ENCODE measurements at regions not wholly inside any gene's neighbourhood (a gene's known extent, or its start where the extent isn't known, plus 50 kb on each side); places are given as distances from the start of the nearest gene placed in this dataset.
"Not testable (repeated sequence)": the region's sequence is repeated elsewhere in the genome, so short reads cannot be mapped to it uniquely, and the experiment has no call there.

- DNase-seq = no peak
- in situ Hi-C loops (cut with HindIII; ENCODE audit: low pct_ligation_motif_present, low pct_unique_long_range_greater_than_20kb, low sequenced_read_pairs) = no loop called here
Observed at GRCh38 chr6:11324453-11325015, 92.1 kb upstream of the NEDD9 start.

- in situ Hi-C loops (cut with HindIII; ENCODE audit: low pct_ligation_motif_present, low pct_unique_long_range_greater_than_20kb, low sequenced_read_pairs) = no loop called here
- no peak for DNase-seq
Observed at GRCh38 chr6:11323666-11324452, 91.4 kb upstream of the NEDD9 start.

- in situ Hi-C loops (cut with HindIII; ENCODE audit: low pct_ligation_motif_present, low pct_unique_long_range_greater_than_20kb, low sequenced_read_pairs) = no loop called here
- DNase-seq = no peak
Observed at GRCh38 chr6:11322252-11322885, 89.9 kb upstream of the NEDD9 start.

GRCh38 chr6:11320914-11321597, 88.6 kb upstream of the NEDD9 start:
- DNase-seq = no peak
- in situ Hi-C loops (cut with HindIII; ENCODE audit: low pct_ligation_motif_present, low pct_unique_long_range_greater_than_20kb, low sequenced_read_pairs) = no loop called here

GRCh38 chr6:11318835-11319813, 86.7 kb upstream of the NEDD9 start:
- DNase-seq = no peak
- in situ Hi-C loops (cut with HindIII; ENCODE audit: low pct_ligation_motif_present, low pct_unique_long_range_greater_than_20kb, low sequenced_read_pairs) = no loop called here

- DNase-seq = peak; percentile 31
- in situ Hi-C loops (cut with HindIII; ENCODE audit: low pct_ligation_motif_present, low pct_unique_long_range_greater_than_20kb, low sequenced_read_pairs) = no loop called here
Observed at GRCh38 chr6:11317885-11318771, 85.7 kb upstream of the NEDD9 start.

GRCh38 chr6:11315743-11316437, 83.4 kb upstream of the NEDD9 start:
- no peak for DNase-seq

DNA sequence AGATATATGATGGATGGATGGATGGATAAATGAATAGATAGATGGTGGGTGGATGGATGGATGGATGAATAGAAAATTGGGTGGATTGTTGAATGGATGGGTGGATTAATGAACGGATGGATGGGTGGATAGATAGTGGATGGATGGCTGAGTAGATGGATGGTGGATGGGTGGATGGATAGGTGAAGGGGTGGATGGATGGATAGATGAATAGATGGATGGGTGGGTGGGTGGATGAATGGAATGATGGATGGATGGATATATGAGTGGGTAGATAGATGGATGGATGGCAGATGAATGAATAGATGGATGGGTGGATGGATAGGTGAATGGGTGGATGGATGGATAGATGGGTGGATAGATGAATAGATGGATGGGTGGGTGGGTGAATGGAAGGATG, 80.7 kb upstream of the NEDD9 start:
- DNase-seq = no peak
- in situ Hi-C loops (cut with HindIII; ENCODE audit: low pct_ligation_motif_present, low pct_unique_long_range_greater_than_20kb, low sequenced_read_pairs) = no loop called here

More at GRCh38 chr6:11315743-11316437, 83.4 kb upstream of the NEDD9 start:
- in situ Hi-C loops (cut with HindIII; ENCODE audit: low pct_ligation_motif_present, low pct_unique_long_range_greater_than_20kb, low sequenced_read_pairs) = no loop called here

GRCh38 chr6:11311970-11312369, 79.5 kb upstream of the NEDD9 start:
- no peak for DNase-seq
- in situ Hi-C loops (cut with HindIII; ENCODE audit: low pct_ligation_motif_present, low pct_unique_long_range_greater_than_20kb, low sequenced_read_pairs) = no loop called here

GRCh38 chr6:11309947-11310665, 77.6 kb upstream of the NEDD9 start:
- in situ Hi-C loops (cut with HindIII; ENCODE audit: low pct_ligation_motif_present, low pct_unique_long_range_greater_than_20kb, low sequenced_read_pairs) = no loop called here
- DNase-seq = no peak

- no peak for DNase-seq
- in situ Hi-C loops (cut with HindIII; ENCODE audit: low pct_ligation_motif_present, low pct_unique_long_range_greater_than_20kb, low sequenced_read_pairs) = no loop called here
Observed at GRCh38 chr6:11307226-11307625, 74.8 kb upstream of the NEDD9 start.

GRCh38 chr6:11304946-11305345, 72.5 kb upstream of the NEDD9 start:
- in situ Hi-C loops (cut with HindIII; ENCODE audit: low pct_ligation_motif_present, low pct_unique_long_range_greater_than_20kb, low sequenced_read_pairs) = no loop called here
- DNase-seq = no peak

GRCh38 chr6:11299876-11300428, 67.5 kb upstream of the NEDD9 start:
- DNase-seq; in situ Hi-C loops (cut with HindIII; ENCODE audit: low pct_ligation_motif_present, low pct_unique_long_range_greater_than_20kb, low sequenced_read_pairs): not testable (repeated sequence)

GRCh38 chr6:11299421-11299784, 66.9 kb upstream of the NEDD9 start:
- DNase-seq; in situ Hi-C loops (cut with HindIII; ENCODE audit: low pct_ligation_motif_present, low pct_unique_long_range_greater_than_20kb, low sequenced_read_pairs): not testable (repeated sequence)

- in situ Hi-C loops (cut with HindIII; ENCODE audit: low pct_ligation_motif_present, low pct_unique_long_range_greater_than_20kb, low sequenced_read_pairs) = no loop called here
Observed at GRCh38 chr6:11298651-11299420, 66.4 kb upstream of the NEDD9 start.

More at GRCh38 chr6:11298651-11299420, 66.4 kb upstream of the NEDD9 start:
- no peak for DNase-seq

Data from ACHN (cell line).